Peyer's patch (tissue), 4 donors: ENCODE measurements at regions not wholly inside any gene's neighbourhood (a gene's known extent, or its start where the extent isn't known, plus 50 kb on each side); places are given as distances from the start of the nearest gene placed in this dataset.

Experiments
- CTCF ChIP-seq, 6 experiments: fragments of 450-650 bp in 4 of 6; fragments of 200-600 bp in 2 of 6; sonication (generic) in 1 of 6; IDR thresholded peaks; one replicate each; pipeline ENCODE4 v1.5.1; 2017 to 2019; ENCODE audit warnings: antibody characterized with exemption in 6 of 6, mild to moderate bottlenecking in 3 of 6, moderate library complexity in 1 of 6
- POLR2A ChIP-seq, 2 donors: fragments of 450-650 bp; IDR thresholded peaks; one replicate each; pipeline ENCODE4 v1.5.1; 2017; ENCODE audit warnings: antibody characterized with exemption in 2 of 2, mild to moderate bottlenecking in 2 of 2, moderate library complexity in 2 of 2

GRCh38 chr2:5520463-5520972, 171.7 kb upstream of the SOX11 start:
- TF ChIP-seq POLR2A (IDR thresholded peaks at IDR 0.05) (no peak), CTCF (IDR thresholded peaks at IDR 0.05) (no peak)
